H9 (cell line): ENCODE measurements at regions not wholly inside any gene's neighbourhood (a gene's known extent, or its start where the extent isn't known, plus 50 kb on each side); places are given as distances from the start of the nearest gene placed in this dataset.

Experiments used
- DNase-seq: peaks from one replicate; pipeline ENCODE4 v3.0.0-alpha.2; 2017
- H2AFZ ChIP-seq: one replicate; pipeline ENCODE4 v1.6.1; 2013; ENCODE audit warnings: mild to moderate bottlenecking, low read length, control low read depth, moderate library complexity
- H2AK5ac ChIP-seq: 2 replicates; pipeline ENCODE4 v1.6.1; 2013; ENCODE audit warnings: low read length, control low read depth, mixed read lengths; ENCODE audit not compliant: insufficient read length
- H2BK120ac ChIP-seq: one replicate; pipeline ENCODE4 v1.6.1; 2013; ENCODE audit warnings: low read depth, mild to moderate bottlenecking, low read length, control low read depth, inconsistent platforms; ENCODE audit not compliant: poor library complexity, severe bottlenecking
- H2BK12ac ChIP-seq: 2 replicates; pipeline ENCODE4 v1.6.1; 2013; ENCODE audit warnings: low read length, control low read depth, mixed read lengths, low read depth; ENCODE audit not compliant: insufficient read length
- H2BK15ac ChIP-seq: 2 replicates; pipeline ENCODE4 v1.6.1; 2013; ENCODE audit warnings: low read depth, low read length, control low read depth
- H2BK20ac ChIP-seq: one replicate; pipeline ENCODE4 v1.6.1; 2013; ENCODE audit warnings: low read depth, mild to moderate bottlenecking, low read length, control low read depth, inconsistent platforms; ENCODE audit not compliant: poor library complexity, severe bottlenecking
- H2BK5ac ChIP-seq: 2 replicates; pipeline ENCODE4 v1.6.1; 2013; ENCODE audit warnings: low read length, control low read depth, mixed read lengths; ENCODE audit not compliant: insufficient read length
- H3K14ac ChIP-seq: 2 replicates; pipeline ENCODE4 v1.6.1; 2013; ENCODE audit warnings: low read length, control low read depth; ENCODE audit not compliant: insufficient read depth
- H3K18ac ChIP-seq: 2 replicates; pipeline ENCODE4 v1.6.1; 2013; ENCODE audit warnings: low read depth, mild to moderate bottlenecking, mixed read lengths, low read length, control low read depth; ENCODE audit not compliant: insufficient read length
- H3K23ac ChIP-seq: 2 replicates; pipeline ENCODE4 v1.6.1; 2013; ENCODE audit warnings: low read length, control low read depth, mixed read lengths, low read depth; ENCODE audit not compliant: insufficient read length
- H3K23me2 ChIP-seq: 2 replicates; pipeline ENCODE4 v1.6.1; 2013; ENCODE audit warnings: low read depth, mild to moderate bottlenecking, mixed read lengths, low read length, control low read depth; ENCODE audit not compliant: insufficient read length, poor library complexity, severe bottlenecking
- H3K27ac ChIP-seq: 2 replicates; pipeline ENCODE4 v1.5.1; 2013; ENCODE audit warnings: low read length, control low read depth, mixed read lengths, low read depth; ENCODE audit not compliant: insufficient read length
- H3K27me3 ChIP-seq: 2 replicates; pipeline ENCODE4 v1.6.1; 2013; ENCODE audit warnings: low read length, control low read depth, inconsistent platforms; ENCODE audit not compliant: insufficient read depth
- H3K4ac ChIP-seq: 2 replicates; pipeline ENCODE4 v1.6.1; 2013; ENCODE audit warnings: low read depth, mild to moderate bottlenecking, control low read depth, inconsistent platforms, low read length, moderate library complexity
- H3K4me1 ChIP-seq: 2 replicates; pipeline ENCODE4 v1.6.1; 2013; ENCODE audit warnings: low read length, control low read depth, inconsistent platforms; ENCODE audit not compliant: insufficient read depth
- H3K4me2 ChIP-seq: 2 replicates; pipeline ENCODE4 v1.6.1; 2013; ENCODE audit warnings: low read length, control low read depth, mixed read lengths; ENCODE audit not compliant: insufficient read length, insufficient read depth
- H3K56ac ChIP-seq: 2 replicates; pipeline ENCODE4 v1.6.1; 2013; ENCODE audit warnings: low read depth, mild to moderate bottlenecking, mixed read lengths, low read length, control low read depth; ENCODE audit not compliant: insufficient read length
- H3K79me1 ChIP-seq: 2 replicates; pipeline ENCODE4 v1.6.1; 2013; ENCODE audit warnings: low read depth, mild to moderate bottlenecking, moderate library complexity, low read length, control low read depth, inconsistent platforms; ENCODE audit not compliant: insufficient read depth, poor library complexity, severe bottlenecking
- H3K79me2 ChIP-seq: 2 replicates; pipeline ENCODE4 v1.6.1; 2013; ENCODE audit warnings: low read length, control low read depth, inconsistent platforms; ENCODE audit not compliant: insufficient read depth
- H3K9ac ChIP-seq: 2 replicates; pipeline ENCODE4 v1.6.1; 2013; ENCODE audit warnings: low read length, control low read depth, mixed read lengths; ENCODE audit not compliant: insufficient read length; ENCODE audit errors: extremely low read depth
- H3K9me3 ChIP-seq: one replicate; pipeline ENCODE4 v1.6.1; 2013; ENCODE audit warnings: low read depth, low read length, inconsistent platforms; ENCODE audit not compliant: control insufficient read depth
- H3T11ph ChIP-seq: one replicate; pipeline ENCODE4 v1.6.1; 2013; ENCODE audit warnings: mild to moderate bottlenecking, low read length, control low read depth, inconsistent platforms
- H4K20me1 ChIP-seq: one replicate; pipeline ENCODE4 v1.6.1; 2013; ENCODE audit not compliant: control insufficient read depth, insufficient read length, insufficient read depth
- H4K5ac ChIP-seq: 2 replicates; pipeline ENCODE4 v1.6.1; 2013; ENCODE audit warnings: low read depth, mild to moderate bottlenecking, mixed read lengths, low read length, control low read depth; ENCODE audit not compliant: insufficient read length
- H4K8ac ChIP-seq: replicated peaks from 2 replicates; pipeline ENCODE4 v1.6.1; 2013; ENCODE audit warnings: low read length, control low read depth, mixed read lengths, low read depth; ENCODE audit not compliant: insufficient read length
- H4K91ac ChIP-seq: 2 replicates; pipeline ENCODE4 v1.6.1; 2013; ENCODE audit warnings: low read depth, mild to moderate bottlenecking, moderate library complexity, mixed read lengths, low read length, control low read depth; ENCODE audit not compliant: insufficient read length
- H3K27ac Mint-ChIP-seq, 3 experiments: 2 replicates in 2 of 3; 3 replicates in 1 of 3; pipeline ENCODE4 v1.8.0; 2020 to 2021; ENCODE audit warnings: mixed read lengths in 3 of 3, mild to moderate bottlenecking in 1 of 3, moderate library complexity in 1 of 3
- H3K27me3 Mint-ChIP-seq: 2 replicates; pipeline ENCODE4 v1.8.0; 2021; ENCODE audit warnings: low read depth, mild to moderate bottlenecking, moderate library complexity, mixed read lengths
- H3K36me3 Mint-ChIP-seq, 3 experiments: 2 replicates in 2 of 3; 3 replicates in 1 of 3; pipeline ENCODE4 v1.8.0; 2020 to 2021; ENCODE audit warnings: low read depth in 3 of 3, mixed read lengths in 3 of 3; ENCODE audit not compliant: insufficient read depth in 1 of 3
- H3K4me1 Mint-ChIP-seq, 2 experiments: 2 replicates each; pipeline ENCODE4 v1.8.0; 2020; ENCODE audit warnings: mixed read lengths in 2 of 2
- H3K4me3 Mint-ChIP-seq, 2 experiments: 2 replicates in 1 of 2; 3 replicates in 1 of 2; pipeline ENCODE4 v1.8.0; 2020 to 2021; ENCODE audit warnings: mild to moderate bottlenecking in 2 of 2, mixed read lengths in 2 of 2, moderate library complexity in 1 of 2
- H3K9me3 Mint-ChIP-seq, 2 experiments: 2 replicates in 1 of 2; 3 replicates in 1 of 2; pipeline ENCODE4 v1.8.0; 2020; ENCODE audit warnings: mild to moderate bottlenecking in 2 of 2, mixed read lengths in 2 of 2, moderate library complexity in 1 of 2
- CTCF ChIP-seq: fragments of 200-600 bp; sonication (generic); conservative IDR thresholded peaks from 3 replicates; pipeline ENCODE4 v1.8.0; 2021; ENCODE audit warnings: antibody characterized with exemption, mild to moderate bottlenecking
- WGBS: extraction: QIAGEN DNeasy Blood & Tissue Kit; methylation state at CpG from one replicate; pipeline ENCODE4 v1.1.7; 2013; ENCODE audit warnings: missing lambda C conversion rate, low lambda C conversion rate, mixed read lengths; ENCODE audit not compliant: insufficient read length; ENCODE audit errors: extremely low coverage; 5-methylcytosine and 5-hydroxymethylcytosine counted together

- Mint-ChIP-seq H3K4me1 (peaks cover 0 to 5% of the 10 kb centered on the region in 2 experiments; a peak in 1 of 4 replicates), H3K9me3 (peaks cover 25 to 28% of the 10 kb centered on the region in 2 experiments; a peak in 4 of 5 replicates), H3K27ac (no peak overlapping the region), H3K4me3 (no peak overlapping the region), H3K36me3 (peaks cover 6 to 20% (median 9%) of the 10 kb centered on the region in 3 experiments), H3K27me3 (no peaks in the 10 kb centered on the region)
- H2BK12ac ChIP-seq = no peak overlapping the region
- no peaks in the 10 kb centered on the region for H3K4me1 ChIP-seq
- WGBS = no CpG with 5 or more reads among the region's 5 CpGs
- H3K14ac ChIP-seq = no peak overlapping the region
- no peak overlapping the region for H3K27ac ChIP-seq
- H3K23ac ChIP-seq = no peak overlapping the region
- H2BK15ac ChIP-seq = no peak overlapping the region
- H3K79me2 ChIP-seq = no peaks in the 10 kb centered on the region
- H2BK20ac ChIP-seq = no peak overlapping the region
- H3T11ph ChIP-seq = no peak overlapping the region
- H4K20me1 ChIP-seq = no peaks in the 10 kb centered on the region
- no peak overlapping the region for H3K4me2 ChIP-seq
- no peak overlapping the region for H2BK5ac ChIP-seq
- H3K23me2 ChIP-seq = no peaks in the 10 kb centered on the region
- TF ChIP-seq CTCF = no peak
- H3K79me1 ChIP-seq = no peaks in the 10 kb centered on the region
- H3K18ac ChIP-seq = no peak overlapping the region
- H3K4ac ChIP-seq = no peak overlapping the region
- no peak for DNase-seq
- H3K9me3 ChIP-seq = no peaks in the 10 kb centered on the region
- H3K56ac ChIP-seq = no peak overlapping the region
- H3K27me3 ChIP-seq = no peaks in the 10 kb centered on the region
- no peak overlapping the region for H4K5ac ChIP-seq
- no peak overlapping the region for H4K8ac ChIP-seq
- no peak overlapping the region for H2AK5ac ChIP-seq
- H3K9ac ChIP-seq = no peak overlapping the region
- H2BK120ac ChIP-seq = no peak overlapping the region
- no peak overlapping the region for H2AFZ ChIP-seq
- no peak overlapping the region for H4K91ac ChIP-seq
Observed at GRCh38 chr14:81903477-81903876, 369.8 kb upstream of the SEL1L start.
